ENCODE measurements at regions not wholly inside any gene's neighbourhood (a gene's known extent, or its start where the extent isn't known, plus 50 kb on each side); places are given as distances from the start of the nearest gene placed in this dataset.
"Not testable (repeated sequence)": the region's sequence is repeated elsewhere in the genome, so short reads cannot be mapped to it uniquely, and the experiment has no call there.

DNA sequence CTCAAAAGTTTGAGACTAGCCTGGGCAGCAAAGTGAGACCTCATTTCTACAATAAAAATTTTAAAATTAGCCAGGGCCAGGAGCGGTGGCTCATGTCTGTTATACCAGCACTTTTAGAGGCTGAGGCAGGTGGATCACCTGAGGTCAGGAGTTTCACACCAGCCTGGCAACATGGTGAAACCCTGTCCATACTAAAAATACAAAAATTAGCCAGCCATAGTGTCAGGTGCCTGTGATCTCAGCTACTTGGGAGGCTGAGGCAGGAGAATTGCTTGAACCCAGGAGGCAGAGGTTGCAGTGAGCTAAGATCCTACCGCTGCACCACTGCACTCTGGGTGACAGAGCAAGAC lies 85.1 kb upstream of the MAP4 start:
- H2BK15ac ChIP-seq (ENCODE audit: low read length); H4K91ac ChIP-seq (ENCODE audit: low read depth, low read length, poor library complexity); H2AFZ ChIP-seq (ENCODE audit: low read length); H2BK120ac ChIP-seq (ENCODE audit: low read depth, low read length); H3K14ac ChIP-seq (ENCODE audit: low read length); H3K9ac ChIP-seq (ENCODE audit: low read depth, low read length, poor library complexity); H3K18ac ChIP-seq (ENCODE audit: low read length); H2AK5ac ChIP-seq (ENCODE audit: low read depth, low read length); H3K23ac ChIP-seq (ENCODE audit: low read depth, low read length, poor library complexity); H3K9me3 ChIP-seq (replicated peaks in 1 of 2; ENCODE audit: control insufficient read depth in 2 of 2, insufficient read depth in 1 of 2, low read depth in 1 of 2, low read length in 2 of 2); H3K4me1 ChIP-seq (ENCODE audit: control insufficient read depth in 2 of 2, insufficient read depth in 1 of 2, low read depth in 1 of 2, low read length in 2 of 2); H3K36me3 ChIP-seq (replicated peaks in 1 of 2; ENCODE audit: control insufficient read depth in 2 of 2, insufficient read depth in 2 of 2, low read length in 2 of 2); H3K79me1 ChIP-seq (ENCODE audit: low read depth, low read length); H2BK5ac ChIP-seq (ENCODE audit: low read length); H3K4me3 ChIP-seq (ENCODE audit: low read length in 2 of 2); H3K4ac ChIP-seq (ENCODE audit: low read length); DNase-seq (ENCODE audit: low spot score); H3K27ac ChIP-seq (replicated peaks; ENCODE audit: low read length); H3K27me3 ChIP-seq (ENCODE audit: control insufficient read depth in 3 of 3, insufficient read depth in 3 of 3, low read depth in 1 of 3, low read length in 3 of 3); H3K4me2 ChIP-seq (ENCODE audit: insufficient read depth, low read length, poor library complexity, severe bottlenecking); H2BK12ac ChIP-seq (ENCODE audit: low read length): not testable (repeated sequence)
- H4K8ac ChIP-seq (ENCODE audit: low read depth, low read length): peak overlapping the region; percentile 43
- WGBS, 2 donors (ENCODE audit: extremely low coverage in 2 of 2, insufficient read length in 2 of 2, insufficient replicate concordance in 1 of 2): no CpG with 5 or more reads among the region's 2 CpGs

DNA sequence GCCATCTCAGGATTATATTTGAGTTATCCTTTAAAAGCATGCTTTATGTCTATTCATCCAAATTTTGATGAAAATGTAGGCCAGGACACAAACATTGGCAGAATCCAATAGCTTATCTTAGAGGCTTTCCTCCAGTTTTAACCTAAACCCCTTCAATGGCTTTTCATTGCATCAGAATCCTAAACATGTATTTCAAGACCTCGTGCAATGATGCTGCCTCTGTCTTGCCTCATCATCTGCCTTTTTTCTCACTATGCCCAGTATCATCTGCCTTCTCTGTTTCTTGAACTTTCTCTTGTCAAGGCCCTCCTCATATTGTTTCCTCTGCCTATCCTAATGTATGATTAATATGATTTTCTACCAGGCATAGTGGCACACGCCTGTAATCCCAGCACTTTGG lies 76.1 kb upstream of the MAP4 start:
- H3K14ac ChIP-seq (ENCODE audit: low read length): no peak overlapping the region
- no CpG with 5 or more reads among the region's 2 CpGs for WGBS, 2 donors (ENCODE audit: extremely low coverage in 2 of 2, insufficient read length in 2 of 2, insufficient replicate concordance in 1 of 2)

DNA sequence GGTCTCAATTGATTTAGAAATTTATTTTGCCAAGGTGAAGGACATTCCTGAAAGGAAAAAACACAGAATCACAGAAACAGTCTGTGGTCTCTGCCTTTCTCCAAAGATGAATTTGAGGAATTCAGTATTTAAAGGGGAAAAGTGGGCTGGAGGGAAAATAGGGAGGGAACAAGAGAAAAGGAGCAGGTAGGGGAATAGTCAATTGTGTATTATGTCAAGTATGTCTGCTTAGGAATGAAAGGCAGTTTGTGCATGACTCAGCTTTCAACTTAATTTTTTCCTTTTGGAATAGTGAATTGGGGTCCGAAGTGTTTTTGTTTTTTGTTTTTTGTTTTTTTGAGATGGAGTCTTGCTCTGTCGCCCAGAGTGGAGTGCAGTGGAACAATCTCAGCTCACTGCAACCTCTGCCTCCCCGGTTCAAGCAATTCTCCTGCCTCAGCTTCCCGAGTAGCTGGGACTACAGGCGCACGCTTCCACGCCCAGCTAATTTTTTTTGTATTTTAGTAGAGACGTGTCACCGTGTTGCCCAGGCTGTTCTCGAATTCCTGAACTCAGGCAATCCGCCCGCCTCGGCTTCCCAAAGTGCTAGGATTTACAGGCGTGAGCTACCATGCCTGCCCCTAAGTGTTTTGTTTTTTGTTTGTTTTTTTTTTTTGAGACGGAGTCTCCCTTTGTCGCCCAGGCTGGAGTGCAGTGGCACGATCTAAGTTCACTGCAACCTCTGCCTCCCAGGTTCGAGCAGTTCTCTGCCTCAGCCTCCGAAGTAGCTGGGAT lies 74.1 kb upstream of the MAP4 start:
- no peak overlapping the region for H4K91ac ChIP-seq (ENCODE audit: low read depth, low read length, poor library complexity)
- WGBS, 2 donors (ENCODE audit: extremely low coverage in 2 of 2, insufficient read length in 2 of 2, insufficient replicate concordance in 1 of 2): no CpG with 5 or more reads among the region's 19 CpGs

More for the DNA sequence above, 76.1 kb upstream of the MAP4 start:
- no peak overlapping the region for H4K91ac ChIP-seq (ENCODE audit: low read depth, low read length, poor library complexity)
- H3K9me3 ChIP-seq (replicated peaks in 1 of 2; ENCODE audit: control insufficient read depth in 2 of 2, insufficient read depth in 1 of 2, low read depth in 1 of 2, low read length in 2 of 2): no peaks in the 10 kb centered on the region
- no peak overlapping the region for H2BK12ac ChIP-seq (ENCODE audit: low read length)
- H3K36me3 ChIP-seq (replicated peaks in 1 of 2; ENCODE audit: control insufficient read depth in 2 of 2, insufficient read depth in 2 of 2, low read length in 2 of 2): no peaks in the 10 kb centered on the region
- no peak overlapping the region for H2AK5ac ChIP-seq (ENCODE audit: low read depth, low read length)
- H3K4me2 ChIP-seq (ENCODE audit: insufficient read depth, low read length, poor library complexity, severe bottlenecking): no peak overlapping the region
- H4K8ac ChIP-seq (ENCODE audit: low read depth, low read length): no peak overlapping the region
- no peak overlapping the region for H3K4me3 ChIP-seq (ENCODE audit: low read length in 2 of 2)
- H3K79me1 ChIP-seq (ENCODE audit: low read depth, low read length): peaks cover 4% of the 10 kb centered on the region
- H3K18ac ChIP-seq (ENCODE audit: low read length): no peak overlapping the region
- peaks cover 0 to 4% of the 10 kb centered on the region in 2 donors for H3K4me1 ChIP-seq (ENCODE audit: control insufficient read depth in 2 of 2, insufficient read depth in 1 of 2, low read depth in 1 of 2, low read length in 2 of 2)
- H3K4ac ChIP-seq (ENCODE audit: low read length): no peak overlapping the region
- no peak overlapping the region for H2AFZ ChIP-seq (ENCODE audit: low read length)
- no peak overlapping the region for H3K9ac ChIP-seq (ENCODE audit: low read depth, low read length, poor library complexity)
- H3K23ac ChIP-seq (ENCODE audit: low read depth, low read length, poor library complexity): no peak overlapping the region
- H3K27ac ChIP-seq (replicated peaks; ENCODE audit: low read length): no peak overlapping the region
- no peak overlapping the region for H2BK15ac ChIP-seq (ENCODE audit: low read length)
- no peak overlapping the region for H2BK5ac ChIP-seq (ENCODE audit: low read length)
- no peak overlapping the region for H2BK120ac ChIP-seq (ENCODE audit: low read depth, low read length)
- H3K27me3 ChIP-seq (ENCODE audit: control insufficient read depth in 3 of 3, insufficient read depth in 3 of 3, low read depth in 1 of 3, low read length in 3 of 3): no peaks in the 10 kb centered on the region
- no peak for DNase-seq (ENCODE audit: low spot score)

DNA sequence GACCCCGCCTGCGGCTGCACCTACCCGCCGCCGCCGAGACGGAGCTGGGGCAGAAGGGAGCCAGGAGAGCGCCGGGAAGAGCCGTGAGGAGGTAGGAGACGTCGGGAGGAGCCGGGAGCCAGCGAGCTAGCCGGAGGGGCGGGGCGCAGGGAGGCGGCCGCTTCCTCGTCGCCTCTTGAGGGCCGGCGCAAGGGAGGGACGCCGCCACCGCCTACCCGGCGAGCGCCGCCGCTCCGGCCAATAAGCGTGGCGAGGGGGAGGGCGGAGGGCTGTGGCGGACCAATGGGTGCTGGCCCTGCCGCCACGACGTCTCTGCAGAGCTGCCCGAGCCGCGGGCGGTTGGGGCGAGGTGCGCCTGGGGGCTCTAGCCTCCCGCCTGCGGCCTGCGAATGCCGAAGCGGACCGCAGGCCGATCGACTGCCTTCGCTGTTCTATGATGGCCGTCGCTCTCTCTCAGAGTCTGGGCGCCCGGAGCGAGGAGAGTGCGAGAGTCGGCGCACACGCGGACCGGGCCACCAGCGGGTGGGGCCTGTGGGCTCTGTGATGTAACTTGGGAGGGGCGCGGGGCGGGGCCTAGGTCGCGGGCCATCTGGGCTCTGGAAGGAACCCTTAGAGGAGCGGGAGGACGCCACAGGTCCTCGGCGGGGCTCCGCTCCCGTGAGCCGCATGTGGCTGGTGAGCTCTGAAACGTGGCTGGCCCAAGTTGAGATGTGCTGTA lies 72.7 kb upstream of the MAP4 start:
- H2AK5ac ChIP-seq (ENCODE audit: low read depth, low read length): peak overlapping the region; percentile 95
- peak overlapping the region; percentile 94 for H3K23ac ChIP-seq (ENCODE audit: low read depth, low read length, poor library complexity)
- H4K91ac ChIP-seq (ENCODE audit: low read depth, low read length, poor library complexity): no peak overlapping the region
- H2BK15ac ChIP-seq (ENCODE audit: low read length): peak overlapping the region; percentile 94
- peak overlapping the region; percentile 97 for H2BK5ac ChIP-seq (ENCODE audit: low read length)
- no peak overlapping the region for H4K8ac ChIP-seq (ENCODE audit: low read depth, low read length)
- H3K36me3 ChIP-seq (replicated peaks in 1 of 2; ENCODE audit: control insufficient read depth in 2 of 2, insufficient read depth in 2 of 2, low read length in 2 of 2): peaks cover 0 to 9% of the 10 kb centered on the region in 2 donors
- peak overlapping the region; percentile 89 for H3K14ac ChIP-seq (ENCODE audit: low read length)
- H3K9me3 ChIP-seq (replicated peaks in 1 of 2; ENCODE audit: control insufficient read depth in 2 of 2, insufficient read depth in 1 of 2, low read depth in 1 of 2, low read length in 2 of 2): no peaks in the 10 kb centered on the region
- H3K9ac ChIP-seq (ENCODE audit: low read depth, low read length, poor library complexity): peak overlapping the region; percentile 94
- H2BK12ac ChIP-seq (ENCODE audit: low read length): peak overlapping the region; percentile 99
- H3K27ac ChIP-seq (replicated peaks; ENCODE audit: low read length): peak overlapping the region; percentile 100
- H3K27me3 ChIP-seq (ENCODE audit: control insufficient read depth in 3 of 3, insufficient read depth in 3 of 3, low read depth in 1 of 3, low read length in 3 of 3): no peaks in the 10 kb centered on the region
- H2BK120ac ChIP-seq (ENCODE audit: low read depth, low read length): no peak overlapping the region
- H3K18ac ChIP-seq (ENCODE audit: low read length): peak overlapping the region; percentile 100
- peaks cover 4% of the 10 kb centered on the region for H3K79me1 ChIP-seq (ENCODE audit: low read depth, low read length)
- H2AFZ ChIP-seq (ENCODE audit: low read length): peak overlapping the region; percentile 100
- no CpG with 5 or more reads among the region's 79 CpGs for WGBS, 2 donors (ENCODE audit: extremely low coverage in 2 of 2, insufficient read length in 2 of 2, insufficient replicate concordance in 1 of 2)
- peak; percentile 98 for DNase-seq (ENCODE audit: low spot score)
- H3K4me1 ChIP-seq (ENCODE audit: control insufficient read depth in 2 of 2, insufficient read depth in 1 of 2, low read depth in 1 of 2, low read length in 2 of 2): peaks cover 2 to 9% of the 10 kb centered on the region in 2 donors
- H3K4ac ChIP-seq (ENCODE audit: low read length): no peak overlapping the region
- H3K4me3 ChIP-seq (ENCODE audit: low read length in 2 of 2): peak overlapping the region; percentile 69 to 98
- peak overlapping the region; percentile 80 for H3K4me2 ChIP-seq (ENCODE audit: insufficient read depth, low read length, poor library complexity, severe bottlenecking)

More for the DNA sequence above, 74.1 kb upstream of the MAP4 start:
- Histone ChIP-seq H3K36me3 (replicated peaks in 1 of 2; ENCODE audit: control insufficient read depth in 2 of 2, insufficient read depth in 2 of 2, low read length in 2 of 2) (no peaks in the 10 kb centered on the region), H3K79me1 (ENCODE audit: low read depth, low read length) (peaks cover 4% of the 10 kb centered on the region), H3K14ac (ENCODE audit: low read length) (no peak overlapping the region), H2BK120ac (ENCODE audit: low read depth, low read length) (no peak overlapping the region), H3K9me3 (replicated peaks in 1 of 2; ENCODE audit: control insufficient read depth in 2 of 2, insufficient read depth in 1 of 2, low read depth in 1 of 2, low read length in 2 of 2) (no peaks in the 10 kb centered on the region), H3K27me3 (ENCODE audit: control insufficient read depth in 3 of 3, insufficient read depth in 3 of 3, low read depth in 1 of 3, low read length in 3 of 3) (no peaks in the 10 kb centered on the region), H2BK12ac (ENCODE audit: low read length) (no peak overlapping the region), H4K8ac (ENCODE audit: low read depth, low read length) (no peak overlapping the region), H2BK5ac (ENCODE audit: low read length) (no peak overlapping the region), H2BK15ac (ENCODE audit: low read length) (no peak overlapping the region), H2AK5ac (ENCODE audit: low read depth, low read length) (no peak overlapping the region), H3K4me2 (ENCODE audit: insufficient read depth, low read length, poor library complexity, severe bottlenecking) (no peak overlapping the region), H3K23ac (ENCODE audit: low read depth, low read length, poor library complexity) (no peak overlapping the region), H3K9ac (ENCODE audit: low read depth, low read length, poor library complexity) (no peak overlapping the region), H3K18ac (ENCODE audit: low read length) (no peak overlapping the region), H2AFZ (ENCODE audit: low read length) (no peak overlapping the region), H3K4ac (ENCODE audit: low read length) (no peak overlapping the region), H3K4me1 (ENCODE audit: control insufficient read depth in 2 of 2, insufficient read depth in 1 of 2, low read depth in 1 of 2, low read length in 2 of 2) (peaks cover 2 to 9% of the 10 kb centered on the region in 2 donors), H3K27ac (replicated peaks; ENCODE audit: low read length) (no peak overlapping the region), H3K4me3 (ENCODE audit: low read length in 2 of 2) (no peak overlapping the region)
- no peak for DNase-seq (ENCODE audit: low spot score)

Data from neuronal stem cell (in vitro differentiated cells).